GM19372 (cell line): ENCODE measurements at regions not wholly inside any gene's neighbourhood (a gene's known extent, or its start where the extent isn't known, plus 50 kb on each side); places are given as distances from the start of the nearest gene placed in this dataset.

Experiments used
- ATAC-seq: cut with Tn5 transposase; IDR thresholded peaks from one replicate; pipeline ENCODE4 v1.9.1; 2021; ENCODE audit warnings: mild to moderate bottlenecking, low read depth, moderate library complexity; ENCODE audit not compliant: unreplicated experiment

DNA sequence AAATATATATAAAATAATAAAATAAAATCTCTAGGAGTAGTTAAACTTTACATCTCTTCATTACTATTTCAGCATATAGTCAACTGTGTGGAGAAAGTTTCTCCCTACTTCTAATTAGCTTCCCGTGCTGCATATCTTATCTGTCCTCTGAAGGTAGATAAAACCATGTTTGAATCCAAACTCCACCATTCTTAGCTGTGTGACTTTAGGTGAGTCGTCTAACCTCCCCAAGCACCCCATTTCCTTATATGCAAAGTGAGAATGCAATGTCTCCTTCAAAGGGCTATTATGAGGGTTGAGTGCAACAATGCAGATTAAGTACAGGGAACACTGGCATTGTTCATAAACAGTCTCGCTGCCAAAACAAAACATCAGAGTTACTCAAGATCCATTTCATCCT lies 80.8 kb upstream of the DRD2 start:
- no peak for ATAC-seq

GRCh38 chr11:113555071-113555619 lies 79.9 kb upstream of the DRD2 start:
- ATAC-seq = no peak

GRCh38 chr11:113554526-113554925 lies 79.3 kb upstream of the DRD2 start:
- ATAC-seq = no peak

GRCh38 chr11:113553915-113554314 lies 78.7 kb upstream of the DRD2 start:
- no peak for ATAC-seq

DNA sequence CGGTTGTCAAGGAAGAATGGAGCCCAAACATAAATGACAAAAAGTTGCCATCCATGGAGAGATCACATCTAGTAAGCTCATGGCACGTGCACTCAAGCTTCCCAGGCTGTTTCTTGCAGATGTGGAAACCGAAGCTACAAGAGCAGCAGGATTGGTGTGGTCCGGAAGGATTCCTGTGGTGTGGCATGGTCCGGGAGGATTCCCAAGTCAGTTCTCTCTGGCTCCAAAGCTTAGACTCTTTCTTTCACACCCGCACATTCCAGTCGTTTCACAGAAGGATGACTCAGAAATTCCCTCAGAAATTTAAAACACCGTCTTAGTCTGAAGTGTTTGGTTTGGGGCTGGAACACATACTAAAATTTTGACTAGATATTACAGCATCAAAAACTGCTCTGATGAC lies 78.0 kb upstream of the DRD2 start:
- no peak for ATAC-seq

DNA sequence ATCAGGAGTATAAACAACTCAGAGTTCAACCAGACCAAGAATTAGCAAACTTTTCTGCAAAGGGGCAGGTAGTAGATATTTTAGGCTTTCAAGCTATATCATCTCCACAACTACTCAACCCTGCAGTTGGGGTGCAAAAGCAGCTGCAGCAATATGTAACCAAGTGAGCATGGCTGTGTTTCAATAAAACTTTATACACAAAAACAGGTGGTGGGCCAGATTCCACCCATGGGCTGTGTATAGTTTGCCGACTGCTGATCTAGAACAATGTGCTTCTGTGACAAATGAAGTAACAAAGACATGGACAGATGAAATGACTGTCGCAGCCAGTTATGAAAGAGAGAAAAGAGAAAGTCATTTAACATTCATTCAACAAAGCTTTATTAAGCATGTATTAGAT lies 77.1 kb upstream of the DRD2 start:
- ATAC-seq = no peak

GRCh38 chr11:113551645-113552044 lies 76.4 kb upstream of the DRD2 start:
- ATAC-seq = no peak

GRCh38 chr11:113549611-113550578 lies 74.7 kb upstream of the DRD2 start:
- ATAC-seq = no peak

DNA sequence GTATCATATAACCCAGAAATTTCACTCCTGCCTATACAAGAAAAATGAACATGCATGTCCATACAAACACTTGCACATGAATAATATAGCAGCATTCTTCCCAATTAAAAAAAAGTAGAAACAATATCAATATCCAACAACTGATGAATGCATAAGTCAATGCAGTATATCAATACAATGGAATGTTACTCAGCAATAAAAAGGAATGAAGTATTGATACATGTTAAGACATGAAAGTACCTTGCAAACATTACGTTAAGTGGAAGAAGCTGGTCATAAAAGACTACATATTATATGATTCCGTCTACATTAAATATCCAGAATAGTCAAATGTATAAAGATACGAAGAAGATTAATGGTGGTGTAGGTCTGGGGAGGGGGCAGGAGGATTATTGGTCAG lies 73.9 kb upstream of the DRD2 start:
- ATAC-seq = no peak

GRCh38 chr11:113547739-113548138 lies 72.5 kb upstream of the DRD2 start:
- no peak for ATAC-seq

DNA sequence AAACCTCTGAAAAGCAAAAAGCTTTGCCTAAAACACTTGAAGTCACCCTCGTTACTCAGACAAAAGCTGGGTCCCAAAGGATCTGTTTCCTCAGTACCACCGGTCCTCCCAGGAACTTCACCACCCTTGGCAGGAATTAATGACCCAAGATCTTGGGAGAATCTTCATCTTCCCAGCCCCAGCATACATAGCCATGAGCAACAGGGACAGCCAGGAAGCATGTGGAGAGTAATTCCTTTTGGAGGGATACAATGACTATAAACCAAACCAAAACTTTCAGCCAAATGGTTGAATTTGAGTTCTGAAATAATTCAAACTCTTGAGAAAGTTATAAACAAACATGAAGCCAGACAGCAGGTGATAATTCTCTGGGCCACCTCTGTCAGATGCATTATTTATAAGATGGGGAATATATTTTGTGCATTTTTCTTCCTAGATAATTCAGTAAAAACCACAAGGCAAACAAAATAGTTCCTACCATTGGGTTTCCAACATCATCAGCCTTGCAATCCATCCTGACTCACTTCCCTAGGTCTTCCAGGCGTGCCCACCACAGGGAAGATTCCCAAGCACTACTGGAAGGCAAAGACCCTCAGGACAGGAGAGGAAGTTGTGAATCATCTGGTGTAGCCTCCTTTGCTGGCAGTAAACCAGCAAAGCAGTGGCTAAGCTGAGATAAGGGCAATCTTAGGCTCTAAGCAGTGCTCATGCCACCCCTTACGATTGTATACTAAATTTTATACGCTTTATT lies 71.7 kb upstream of the DRD2 start:
- ATAC-seq = no peak

- no peak for ATAC-seq
Measured at GRCh38 chr11:113542420-113542819, 67.2 kb upstream of the DRD2 start.

GRCh38 chr11:113540416-113541330 lies 65.5 kb upstream of the DRD2 start:
- no peak for ATAC-seq

DNA sequence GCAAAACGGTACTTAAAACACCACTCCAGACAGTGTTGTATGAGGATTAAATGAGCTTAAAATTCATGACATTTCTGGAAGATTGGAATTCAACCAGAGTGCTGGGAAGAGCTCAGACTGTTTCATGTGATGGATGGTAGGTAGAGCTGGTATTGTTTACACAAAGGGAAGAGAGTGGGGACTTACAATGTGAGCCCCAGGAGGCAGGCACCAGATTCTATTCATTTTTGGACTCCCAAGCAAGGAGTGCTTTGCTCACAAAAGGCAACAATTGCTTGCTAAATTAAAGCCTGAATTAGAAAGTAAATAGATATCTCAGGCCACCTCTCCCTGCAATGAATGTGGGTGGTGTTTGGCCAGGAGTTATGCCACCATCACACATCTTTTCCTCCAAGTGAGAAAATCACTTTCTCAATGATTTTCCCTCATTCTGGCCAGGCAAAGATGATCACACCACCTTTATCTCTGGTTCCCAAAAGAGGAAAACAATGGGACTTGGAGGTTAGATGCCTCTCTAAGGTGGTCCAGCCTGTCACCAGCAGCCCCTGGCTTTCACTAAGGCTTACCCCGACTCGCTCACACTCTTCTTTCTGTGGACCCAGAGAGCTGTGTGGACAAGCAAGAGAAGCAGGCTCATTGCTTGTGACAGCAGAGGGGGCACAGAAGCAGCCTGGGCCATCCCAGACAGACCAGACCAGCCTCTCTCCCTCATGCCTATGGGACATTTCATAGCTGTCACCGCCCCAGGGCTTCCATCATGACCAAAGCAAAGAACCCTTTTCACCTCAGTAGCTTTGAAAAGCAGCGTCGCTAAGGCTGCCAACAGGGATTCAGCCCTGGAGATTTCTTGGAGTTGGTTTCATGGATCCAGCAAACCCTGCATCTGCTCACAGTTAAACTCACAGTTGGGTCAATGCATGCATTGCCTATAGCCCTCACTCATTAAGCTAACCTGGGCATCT lies 63.5 kb upstream of the DRD2 start:
- no peak for ATAC-seq

DNA sequence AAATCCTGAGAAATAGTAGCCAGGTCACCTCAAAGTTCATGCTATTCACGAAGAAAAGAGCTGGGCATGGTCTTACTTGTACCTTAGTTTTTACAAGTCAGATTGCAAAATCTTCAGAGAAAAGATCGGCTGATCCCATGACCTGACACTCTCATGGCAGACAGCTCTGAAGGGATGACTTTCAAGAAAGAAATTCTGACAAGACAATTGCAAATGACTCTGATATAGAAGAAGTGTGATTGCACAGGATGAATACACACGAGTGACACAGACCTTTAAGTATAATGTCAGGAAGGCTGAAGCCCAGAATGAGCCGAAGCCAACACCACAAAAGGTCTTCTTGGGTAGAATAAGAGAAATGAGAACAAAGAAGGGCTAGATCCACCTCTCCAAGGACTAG lies 59.4 kb upstream of the DRD2 start:
- ATAC-seq = no peak

- ATAC-seq = no peak
Measured at GRCh38 chr11:113533425-113533698, 58.2 kb upstream of the DRD2 start.

DNA sequence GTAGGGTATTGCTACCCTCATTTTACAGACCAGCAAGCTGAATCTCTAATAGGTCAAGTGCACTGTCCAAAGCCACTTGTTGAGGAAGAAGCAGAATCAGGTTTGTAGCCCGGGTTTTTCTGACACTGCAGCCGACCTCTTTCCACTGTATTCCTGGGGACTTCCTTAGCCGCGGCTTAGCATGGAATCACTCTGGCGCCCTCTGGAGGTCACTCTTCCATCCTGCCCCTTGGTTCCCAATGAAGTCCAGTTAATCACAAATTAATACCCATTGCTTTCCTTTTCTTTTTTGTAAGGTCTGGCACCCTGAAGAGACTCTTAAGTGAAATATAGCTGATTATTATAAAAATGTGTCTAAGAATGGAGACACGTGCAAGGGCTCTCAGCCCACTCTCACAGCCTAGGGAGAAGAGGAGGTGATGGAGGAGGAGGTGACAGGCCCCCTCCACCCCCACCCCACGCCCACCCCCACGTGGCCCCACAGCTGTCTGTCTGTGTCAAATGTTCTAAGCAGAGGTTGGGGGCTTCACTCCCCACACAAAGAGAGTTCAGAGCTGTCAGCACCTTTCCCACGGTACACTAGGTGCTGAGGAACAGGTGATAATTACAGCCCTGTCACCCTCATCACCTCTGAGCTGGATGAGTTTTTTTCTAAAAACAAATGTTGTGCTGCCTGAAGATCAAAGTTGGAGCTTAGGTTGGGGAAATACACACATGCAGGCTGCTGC lies 57.7 kb upstream of the DRD2 start:
- no peak for ATAC-seq

- no peak for ATAC-seq
Measured at GRCh38 chr11:113531575-113532451, 56.6 kb upstream of the DRD2 start.
